HCEC 1CT (cell line): ENCODE measurements at regions not wholly inside any gene's neighbourhood (a gene's known extent, or its start where the extent isn't known, plus 50 kb on each side); places are given as distances from the start of the nearest gene placed in this dataset.

Experiments
- DNase-seq: peaks from one replicate; pipeline ENCODE4 v3.0.0-alpha.2; 2017

- DNase-seq, result no peak
Observed at GRCh38 chr6:103236923-103237322, 1622.8 kb downstream of the HACE1 start.

GRCh38 chr6:103231181-103231580 is 1628.5 kb downstream of the HACE1 start:
- no peak for DNase-seq

- DNase-seq, result peak; percentile 38
Observed at GRCh38 chr6:103215847-103216246, 1643.9 kb downstream of the HACE1 start.

- no peak for DNase-seq
Observed at GRCh38 chr6:103210686-103211085, 1649.0 kb downstream of the HACE1 start.

DNA sequence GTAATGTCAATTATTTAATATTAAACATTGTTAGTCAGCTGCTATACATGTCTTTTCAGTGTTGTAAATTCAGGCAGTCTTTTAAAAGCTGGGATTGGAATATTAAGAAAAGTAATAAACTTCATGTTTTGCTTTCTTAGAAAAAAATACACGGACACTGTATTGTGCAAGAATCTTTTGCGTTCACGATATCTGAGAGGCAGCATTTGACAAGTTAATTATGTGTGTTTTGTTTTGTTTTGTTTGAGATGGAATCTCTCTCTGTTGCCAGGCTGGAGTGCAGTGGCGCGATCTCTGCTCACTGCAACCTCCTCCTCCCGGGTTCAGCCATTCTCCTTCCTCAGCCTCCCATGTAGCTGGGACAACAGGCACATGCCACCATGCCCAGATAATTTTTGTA is 1661.3 kb downstream of the HACE1 start:
- DNase-seq, result no peak

GRCh38 chr6:103193413-103193812 is 1666.3 kb downstream of the HACE1 start:
- no peak for DNase-seq

DNA sequence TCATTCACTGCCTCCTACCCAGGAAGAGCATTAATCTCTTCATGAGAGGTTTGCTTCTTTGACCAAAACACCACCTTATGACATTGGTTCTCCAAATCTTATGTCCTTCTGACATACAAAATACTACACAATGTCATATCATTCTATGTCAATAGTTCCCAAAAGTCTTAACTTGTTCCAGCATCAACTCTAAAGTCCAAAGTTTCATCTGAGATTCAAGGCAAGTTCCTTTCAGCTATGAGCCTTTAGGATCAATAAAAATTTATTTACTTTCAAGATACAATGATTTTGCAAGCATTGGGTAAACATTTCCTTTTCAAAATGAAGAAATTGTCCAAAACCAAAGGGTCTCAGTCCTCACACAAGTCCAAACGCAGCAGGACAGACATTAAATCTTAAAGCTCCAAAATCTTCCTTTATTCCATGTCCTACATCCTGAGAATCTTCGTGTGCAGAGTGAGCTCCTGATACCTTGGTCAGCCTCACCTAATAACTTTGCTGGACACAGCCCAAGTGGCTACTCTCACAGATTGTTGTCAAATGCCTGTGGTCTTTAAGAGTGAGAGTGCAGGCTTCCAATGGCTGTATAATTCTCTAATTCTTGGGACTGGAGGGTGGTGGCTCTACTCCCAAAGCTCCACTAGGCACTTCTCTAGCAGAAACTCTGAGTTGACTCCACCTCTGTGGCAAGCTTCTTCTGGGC is 1668.2 kb downstream of the HACE1 start:
- DNase-seq, result no peak

GRCh38 chr6:103184776-103185175 is 1674.9 kb downstream of the HACE1 start:
- DNase-seq, result no peak

DNA sequence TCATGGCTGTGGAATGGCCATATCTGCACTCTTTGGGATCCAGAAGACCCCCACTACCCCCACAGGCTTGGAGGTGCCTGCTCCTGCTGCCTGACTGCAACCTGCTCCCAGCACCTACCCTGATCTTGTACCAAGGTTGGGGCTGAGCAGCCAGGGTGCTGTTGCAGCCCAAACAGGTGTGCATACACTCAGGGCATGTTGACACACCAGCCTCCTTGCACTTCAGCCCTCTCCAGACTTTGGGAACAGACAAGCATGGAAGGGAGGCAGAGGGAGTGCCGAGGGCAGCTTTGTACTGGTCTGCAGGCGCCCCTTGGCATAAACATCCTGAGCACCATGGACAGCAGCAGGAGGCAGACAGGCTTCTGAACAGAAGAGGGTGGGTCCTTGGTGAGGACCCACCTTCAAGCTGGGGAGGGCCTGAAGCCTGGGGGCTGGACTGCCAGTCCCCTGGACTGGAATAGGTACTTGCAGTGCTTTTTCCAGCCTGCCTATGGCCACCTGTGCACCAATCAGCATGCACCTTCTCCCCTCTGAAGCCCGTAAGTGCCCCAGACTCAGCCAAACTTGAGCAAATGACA is 1675.8 kb downstream of the HACE1 start:
- DNase-seq, result no peak

GRCh38 chr6:103178193-103178592 is 1681.5 kb downstream of the HACE1 start:
- no peak for DNase-seq

DNA sequence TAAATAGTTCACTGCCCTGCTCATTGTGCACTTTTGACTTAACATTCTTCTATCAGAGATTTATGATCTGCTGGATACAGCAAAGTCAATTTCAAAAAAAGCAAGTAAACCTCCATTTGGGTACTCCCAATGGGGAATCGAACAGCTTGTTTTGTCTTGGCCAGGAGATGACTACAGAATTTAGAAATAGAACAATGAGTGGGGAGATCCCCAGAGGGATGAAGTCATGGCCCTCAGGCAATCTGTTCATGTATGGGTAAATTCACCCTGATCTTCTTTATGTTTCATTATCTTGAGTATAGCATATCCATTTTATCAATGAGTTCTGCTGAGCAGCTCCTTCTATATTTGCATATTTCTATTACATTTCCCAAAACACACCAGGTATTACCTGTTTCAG is 1681.9 kb downstream of the HACE1 start:
- no peak for DNase-seq

DNA sequence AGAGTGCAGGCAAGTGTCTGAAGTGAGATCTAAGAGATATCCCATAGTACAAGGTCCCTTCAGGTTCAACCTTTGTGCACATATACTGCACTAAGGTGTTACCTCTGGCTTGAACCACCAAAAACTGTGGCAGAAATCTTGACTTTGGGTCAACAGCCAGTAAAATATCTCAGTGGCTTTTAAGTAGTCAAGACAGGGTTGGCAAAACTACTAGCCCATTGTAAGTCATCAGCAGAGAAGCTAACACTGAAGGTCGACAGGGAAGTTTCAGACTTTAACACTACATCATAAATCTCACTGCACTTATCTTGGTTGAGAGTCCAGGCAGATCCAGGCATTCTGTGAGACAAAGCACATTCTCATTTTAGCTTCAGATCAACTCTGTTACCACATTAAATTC is 1684.7 kb downstream of the HACE1 start:
- no peak for DNase-seq

DNA sequence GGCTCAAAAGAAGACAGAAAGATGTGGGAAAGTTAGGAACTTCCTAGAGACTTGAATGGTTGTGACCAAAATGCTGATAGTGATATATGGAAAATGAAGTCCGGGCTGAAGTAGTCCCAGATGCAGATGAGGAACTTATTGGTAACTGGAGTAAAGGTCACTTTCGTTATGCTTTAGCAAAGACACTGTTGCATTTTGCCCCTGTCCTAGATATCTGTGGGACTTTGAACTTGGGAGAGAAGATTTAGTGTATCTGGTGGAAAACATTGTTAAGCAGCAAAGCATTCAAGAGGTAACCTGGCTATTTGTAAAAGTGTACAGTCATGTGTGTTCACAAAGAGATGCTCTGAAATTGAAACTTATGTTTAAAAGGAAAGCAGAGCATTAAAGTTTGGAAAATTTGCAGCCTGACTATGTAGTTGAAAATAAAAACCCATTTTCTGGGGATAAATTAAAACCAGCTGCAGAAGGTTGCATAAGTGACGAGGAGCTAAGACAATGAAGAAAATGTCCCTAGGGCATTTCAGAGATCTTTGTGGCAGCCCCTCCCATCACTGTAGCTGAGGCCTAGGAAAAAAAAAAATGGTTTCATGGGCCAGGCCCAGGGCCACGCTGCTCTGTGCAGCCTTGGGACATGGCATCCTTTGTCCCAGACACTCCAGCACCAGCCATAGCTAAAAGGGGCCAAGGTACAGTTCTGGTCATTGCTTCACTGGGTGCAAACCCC is 1692.2 kb downstream of the HACE1 start:
- DNase-seq, result no peak

GRCh38 chr6:103154779-103155572 is 1704.7 kb downstream of the HACE1 start:
- no peak for DNase-seq

DNA sequence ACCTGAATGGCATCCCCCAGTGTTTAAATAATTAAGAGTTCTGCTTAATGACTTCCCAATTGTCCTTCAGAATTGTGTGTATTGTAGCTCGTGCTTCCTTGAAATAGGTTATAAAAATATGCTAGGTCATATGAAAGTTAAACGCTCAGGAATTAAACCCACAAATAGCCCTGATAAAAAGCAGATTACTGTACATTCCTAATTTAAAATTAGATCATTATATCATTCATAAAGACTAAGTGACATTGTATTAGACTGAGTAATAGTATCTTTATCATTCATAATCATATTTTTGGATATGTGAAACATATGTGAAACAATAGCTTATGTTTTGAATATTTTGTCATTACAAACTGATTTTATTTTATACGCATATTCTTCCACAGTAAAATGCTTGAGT is 1706.7 kb downstream of the HACE1 start:
- DNase-seq, result no peak

GRCh38 chr6:103142902-103143301 is 1716.8 kb downstream of the HACE1 start:
- no peak for DNase-seq

DNA sequence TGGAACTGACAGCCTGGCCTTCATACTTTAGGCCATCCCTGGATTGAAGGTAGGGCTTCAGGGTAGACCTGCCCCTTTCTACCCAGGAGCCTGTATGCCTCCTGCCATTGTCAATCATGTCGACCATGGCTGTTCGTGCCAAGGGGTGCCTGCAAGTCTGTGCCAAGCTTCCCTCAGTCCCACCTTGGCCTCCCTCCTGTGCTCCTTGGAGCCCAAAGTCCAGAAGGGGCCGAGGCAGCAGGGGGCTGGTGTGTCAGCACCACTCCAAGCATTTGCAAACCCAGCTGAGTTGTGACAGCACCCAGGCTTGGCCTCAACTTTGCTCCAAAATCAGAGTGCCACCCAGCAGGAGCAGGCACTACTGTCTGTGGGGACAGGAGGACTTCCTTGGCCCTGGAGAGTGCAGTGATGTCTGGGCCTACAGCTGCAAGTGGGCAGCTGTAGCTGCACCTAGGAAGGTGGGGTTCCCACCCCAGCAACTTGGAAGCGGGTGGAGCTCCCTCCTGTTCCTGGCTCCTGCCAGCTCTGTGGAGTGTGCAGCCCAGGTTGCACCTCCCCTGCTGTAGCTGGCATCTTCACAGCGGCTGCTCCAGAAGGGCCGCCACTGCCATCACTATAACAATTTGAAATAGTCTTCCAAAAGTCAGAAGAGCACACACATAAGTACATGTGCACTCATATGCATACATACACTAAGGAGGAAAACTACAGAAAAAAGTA is 1719.3 kb downstream of the HACE1 start:
- DNase-seq, result no peak

DNA sequence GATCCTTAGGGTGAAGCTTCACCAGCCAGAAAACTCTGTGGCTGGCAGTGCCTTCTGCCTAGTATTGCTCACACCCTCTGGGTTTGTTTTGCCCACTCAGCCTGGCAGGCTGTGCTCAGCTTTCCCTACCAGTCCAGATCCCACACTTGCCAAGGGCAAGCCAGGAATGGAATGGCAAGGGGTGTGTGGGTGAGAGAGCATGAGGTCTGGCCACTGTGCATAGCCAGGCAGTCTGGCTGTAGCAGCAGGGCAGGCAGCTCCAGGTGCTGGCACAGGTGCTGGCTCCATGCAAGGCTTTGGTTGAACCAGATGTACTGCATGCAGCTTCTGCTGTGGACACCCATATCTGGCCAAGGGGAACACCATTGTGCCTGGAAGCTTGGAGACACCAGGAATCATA is 1720.3 kb downstream of the HACE1 start:
- DNase-seq, result no peak

- no peak for DNase-seq
Observed at GRCh38 chr6:103124471-103124870, 1731.0 kb downstream of the GRIK2 start.

DNA sequence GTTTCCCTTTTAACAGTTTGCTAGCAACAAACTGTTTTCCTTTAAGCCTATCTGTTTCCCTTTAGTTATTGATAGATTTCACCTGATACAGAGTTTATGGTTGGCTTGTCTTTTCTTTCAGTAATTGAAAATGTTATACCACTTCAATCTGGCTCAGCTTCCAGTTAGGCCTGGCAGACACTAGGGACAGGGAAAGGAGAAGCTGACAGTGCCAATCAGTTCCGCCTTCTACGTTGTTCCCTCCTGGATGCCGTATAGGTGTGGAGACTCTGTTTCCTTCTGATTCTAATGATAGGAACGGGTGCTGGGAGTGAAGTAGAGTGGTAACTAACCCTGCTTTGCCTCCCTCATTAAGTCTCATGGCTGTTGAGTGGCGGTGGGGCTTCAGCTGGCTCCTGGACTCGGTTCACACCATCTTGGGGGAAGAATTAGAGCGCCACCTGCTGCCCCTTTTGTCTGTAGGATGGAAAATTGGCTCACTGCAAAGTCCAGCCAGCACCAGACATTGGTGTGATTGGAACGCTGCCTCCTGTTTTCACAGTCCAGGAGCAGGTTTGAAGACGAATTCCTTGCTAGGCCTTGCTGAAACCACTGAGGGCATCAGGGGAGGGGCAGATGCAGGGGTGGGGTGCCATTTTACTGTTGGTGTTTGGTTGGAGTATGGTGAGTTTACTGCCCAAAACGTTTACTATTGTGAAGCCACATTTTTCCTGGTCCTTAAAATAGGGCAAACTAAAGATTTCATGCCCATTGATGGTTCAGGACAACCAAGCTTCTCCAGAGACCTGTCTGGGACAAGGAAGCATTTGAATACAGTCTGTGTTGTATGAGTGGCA is 1729.5 kb downstream of the GRIK2 start:
- peak; percentile 53 for DNase-seq

GRCh38 chr6:103119056-103119455 is 1725.5 kb downstream of the GRIK2 start:
- no peak for DNase-seq

DNA sequence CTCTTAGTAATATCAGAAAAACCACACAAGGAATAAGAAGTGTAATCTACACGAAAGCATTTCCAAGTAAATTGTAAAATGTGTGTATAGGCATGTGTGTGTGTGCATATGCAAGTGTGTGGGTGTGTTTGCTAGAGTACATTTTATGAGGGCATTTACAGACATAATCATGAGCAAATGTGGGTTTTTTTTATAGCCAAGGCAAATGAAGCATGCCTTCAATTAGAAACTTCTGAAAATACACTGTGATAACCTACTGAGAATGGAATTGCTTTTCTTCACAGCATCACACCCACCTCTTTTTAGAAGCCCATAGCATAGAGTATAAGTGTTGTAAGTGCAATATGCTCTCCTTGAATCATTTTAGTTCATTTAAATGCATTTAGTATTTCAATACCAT is 1721.1 kb downstream of the GRIK2 start:
- no peak for DNase-seq
